ENCODE measurements at regions not wholly inside any gene's neighbourhood (a gene's known extent, or its start where the extent isn't known, plus 50 kb on each side); places are given as distances from the start of the nearest gene placed in this dataset.

DNA sequence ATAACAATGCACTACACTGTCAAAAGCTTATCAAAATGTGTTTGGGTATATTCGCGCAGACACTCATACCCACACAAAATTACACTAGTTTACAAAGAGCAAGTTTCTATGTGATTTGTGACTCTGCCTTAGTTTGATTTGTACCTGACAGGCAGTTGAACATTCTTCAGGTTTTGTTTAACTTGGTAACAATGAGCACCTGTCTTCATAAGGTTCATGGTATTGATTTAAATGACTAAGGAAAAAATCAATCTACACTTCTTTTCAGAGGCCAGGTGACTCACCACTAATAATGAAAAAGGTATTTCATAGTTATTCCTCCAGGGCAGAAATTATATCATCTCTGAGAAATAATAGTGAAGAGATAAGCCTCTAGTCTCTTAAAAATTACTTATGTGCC is 1114.6 kb upstream of the AGA start:
- no peak for DNase-seq (ENCODE audit: low read depth in 2 of 2)

DNA sequence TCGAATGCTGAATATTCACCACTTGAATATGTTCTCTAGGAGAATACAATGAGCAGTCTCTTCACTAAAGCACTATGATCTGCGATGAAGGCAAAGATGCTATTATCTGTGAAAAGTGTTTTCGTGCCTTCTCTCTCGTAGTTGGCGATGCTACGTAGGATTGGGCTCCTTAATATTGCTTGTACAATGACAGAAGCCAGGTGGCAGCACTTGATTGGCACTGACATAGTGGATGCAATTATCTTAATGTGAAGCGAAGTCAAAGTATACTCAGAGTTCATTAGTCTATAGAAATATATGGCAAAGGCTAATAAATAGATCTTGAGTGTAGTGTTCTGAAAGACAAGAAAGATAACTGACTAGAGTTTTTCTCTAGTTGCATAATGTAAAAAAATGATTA is 1135.7 kb upstream of the AGA start:
- no peak for DNase-seq (ENCODE audit: low read depth in 2 of 2)

DNA sequence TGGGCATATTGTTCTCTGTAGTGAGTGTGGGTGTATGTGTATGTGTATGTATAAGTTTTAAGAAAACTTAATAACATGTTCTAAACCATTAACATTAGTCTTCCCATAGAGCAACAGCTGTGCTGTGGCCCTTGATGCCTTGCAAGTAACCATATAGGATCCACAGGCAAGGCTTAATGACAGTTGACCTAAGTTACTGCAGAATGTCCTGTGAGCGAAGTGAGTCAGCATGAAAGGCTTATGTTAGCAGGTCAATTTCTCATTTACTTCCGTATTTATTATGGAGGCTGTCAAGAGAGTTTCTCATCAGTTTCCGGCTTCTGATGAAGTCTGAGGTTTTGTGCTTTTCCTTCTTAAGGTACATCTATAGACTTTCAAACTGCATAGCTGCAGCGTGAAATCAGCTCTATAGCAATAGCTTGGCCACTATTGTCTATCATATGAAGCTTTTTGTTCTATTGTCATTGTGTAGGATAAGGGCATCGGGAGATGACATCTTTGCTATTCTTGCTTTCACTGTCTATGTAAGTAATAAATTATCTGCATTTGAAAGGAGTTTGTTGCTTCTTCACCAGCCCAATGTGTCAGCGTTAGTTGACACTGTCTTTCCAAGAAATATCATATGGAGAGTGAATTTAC is 1153.4 kb upstream of the AGA start:
- no peak for DNase-seq (ENCODE audit: low read depth in 2 of 2)

DNA sequence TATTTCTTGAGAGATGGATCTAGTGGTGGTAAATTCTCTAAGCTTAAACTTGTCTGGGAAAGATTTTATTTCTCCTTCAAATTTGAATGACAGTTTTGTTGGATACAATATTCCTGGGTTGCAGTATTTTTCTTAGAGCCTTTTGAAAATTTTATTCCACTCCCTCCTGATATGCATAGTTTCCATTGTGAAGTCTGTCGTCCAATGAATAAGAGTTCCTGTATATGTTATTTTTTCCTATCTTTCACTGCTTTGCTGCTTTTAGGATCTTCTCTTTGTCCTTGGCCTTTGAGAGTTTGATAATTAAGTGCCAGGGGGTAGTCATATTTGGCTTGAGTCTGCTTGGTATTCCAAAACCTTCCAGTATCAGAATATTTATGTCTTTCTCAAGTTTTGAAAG is 1156.4 kb upstream of the AGA start:
- DNase-seq (ENCODE audit: low read depth in 2 of 2) = no peak

DNA sequence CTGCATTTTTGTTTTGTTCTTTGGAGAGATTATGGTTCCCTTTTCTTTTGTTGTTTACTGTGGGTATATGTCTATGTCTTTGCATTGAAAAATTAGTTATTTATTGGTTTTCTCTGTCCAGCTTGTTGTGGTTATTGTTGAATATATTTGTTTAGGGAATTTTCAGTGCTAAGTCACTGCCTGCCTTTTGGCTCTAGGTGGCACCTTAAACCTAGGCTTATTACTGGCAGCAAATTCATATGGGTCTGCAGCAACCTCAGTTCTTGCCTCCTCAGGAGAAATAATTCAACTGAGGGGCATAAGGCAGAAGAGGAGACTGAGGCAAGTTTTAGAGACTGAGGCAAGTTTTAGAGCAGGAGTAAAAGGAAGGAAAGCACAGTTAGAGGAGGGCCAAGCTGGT is 1157.3 kb upstream of the AGA start:
- no peak for DNase-seq (ENCODE audit: low read depth in 2 of 2)

DNA sequence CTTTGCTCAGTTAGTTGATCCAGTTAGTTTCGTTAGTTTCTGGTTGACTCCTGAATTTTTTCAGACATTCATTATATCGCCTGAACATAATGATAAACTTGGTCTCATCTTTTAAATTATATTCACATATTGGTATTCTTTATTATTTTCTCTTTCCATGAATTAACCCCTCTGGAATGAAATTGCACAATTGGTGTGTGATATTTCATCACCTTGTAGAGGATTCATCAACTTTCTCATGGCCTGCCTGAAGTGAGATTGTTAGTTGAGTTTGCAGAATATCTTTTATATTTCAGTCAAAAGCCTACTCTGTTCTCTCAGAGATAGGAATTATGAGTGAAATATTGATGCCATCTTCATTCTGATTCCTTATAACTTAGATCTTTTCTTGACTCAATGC is 1160.6 kb upstream of the AGA start:
- no peak for DNase-seq (ENCODE audit: low read depth in 2 of 2)

DNA sequence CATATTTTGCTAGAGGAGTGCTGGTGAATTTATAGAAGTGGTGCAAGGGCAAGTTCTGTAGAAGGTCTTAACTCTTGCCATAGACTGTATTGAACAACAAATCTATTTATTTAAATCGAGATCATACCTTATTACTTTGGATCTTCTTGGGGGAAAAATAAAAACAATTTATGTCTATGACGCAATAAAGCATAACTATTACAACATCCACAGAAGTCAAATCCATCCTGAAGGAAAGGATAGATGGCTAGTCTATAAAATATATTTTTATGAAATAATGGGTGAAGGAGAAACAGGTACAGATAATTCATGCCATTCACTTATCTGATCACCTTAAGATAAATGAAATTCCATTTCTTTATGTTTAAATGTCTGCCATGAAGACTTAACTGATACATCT is 1168.8 kb upstream of the AGA start:
- DNase-seq (ENCODE audit: low read depth in 2 of 2) = no peak

DNA sequence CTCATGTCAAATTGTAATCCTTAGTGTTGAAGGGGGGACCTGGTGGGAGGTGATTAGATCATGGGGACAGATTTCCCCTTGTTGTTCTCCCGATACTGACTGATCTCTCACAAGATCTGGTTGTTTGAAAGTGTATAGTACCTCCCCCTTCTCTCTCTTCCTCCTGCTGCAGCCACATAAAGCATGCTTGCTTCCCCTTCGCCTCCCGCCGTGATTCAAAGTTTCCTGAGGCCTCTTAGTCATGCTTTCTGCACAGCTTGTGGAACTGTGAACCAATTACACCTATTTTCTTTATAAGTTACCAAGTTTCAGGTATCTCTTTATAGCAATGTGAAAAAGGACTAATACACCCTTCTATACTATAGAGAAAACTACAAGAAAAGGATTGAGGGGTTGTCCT is 1170.5 kb upstream of the AGA start:
- no peak for DNase-seq (ENCODE audit: low read depth in 2 of 2)

DNA sequence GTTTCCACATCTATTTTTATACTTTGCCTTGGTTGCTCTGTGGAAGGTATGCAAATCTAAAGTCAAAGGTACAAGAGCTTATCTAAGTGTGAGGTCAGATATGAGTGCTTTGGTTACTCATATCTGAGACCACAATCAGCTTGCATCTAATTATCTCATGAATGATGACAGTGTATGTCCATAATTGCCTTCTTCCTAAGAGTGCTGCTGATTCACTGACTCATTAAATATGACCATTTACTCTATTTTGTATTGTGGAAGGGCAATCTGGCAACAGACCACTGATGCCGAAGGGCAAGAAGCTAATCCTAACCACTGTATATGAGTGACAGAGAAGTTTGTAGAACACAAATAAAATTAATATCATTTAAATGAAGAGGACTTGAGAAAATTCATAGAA is 1190.2 kb upstream of the AGA start:
- DNase-seq (ENCODE audit: low read depth in 2 of 2) = no peak

DNA sequence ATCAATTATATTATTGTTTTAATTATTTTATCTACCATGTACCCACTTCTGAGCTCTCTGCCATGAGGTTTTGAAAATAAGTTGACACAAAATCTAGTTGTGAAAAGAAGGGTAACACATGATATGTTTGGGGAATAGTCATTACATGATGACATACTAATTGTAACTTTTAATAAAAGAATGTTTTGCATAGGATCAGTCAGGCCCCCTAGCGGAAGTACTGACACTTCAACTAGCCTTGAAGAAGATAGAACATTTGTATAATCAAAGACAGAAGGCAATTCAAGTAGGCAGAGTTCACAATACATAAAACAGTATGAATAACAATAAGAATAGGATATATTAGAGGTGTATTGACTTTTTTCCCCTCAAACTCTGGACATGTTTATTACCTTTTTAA is 1191.0 kb upstream of the AGA start:
- no peak for DNase-seq (ENCODE audit: low read depth in 2 of 2)

DNA sequence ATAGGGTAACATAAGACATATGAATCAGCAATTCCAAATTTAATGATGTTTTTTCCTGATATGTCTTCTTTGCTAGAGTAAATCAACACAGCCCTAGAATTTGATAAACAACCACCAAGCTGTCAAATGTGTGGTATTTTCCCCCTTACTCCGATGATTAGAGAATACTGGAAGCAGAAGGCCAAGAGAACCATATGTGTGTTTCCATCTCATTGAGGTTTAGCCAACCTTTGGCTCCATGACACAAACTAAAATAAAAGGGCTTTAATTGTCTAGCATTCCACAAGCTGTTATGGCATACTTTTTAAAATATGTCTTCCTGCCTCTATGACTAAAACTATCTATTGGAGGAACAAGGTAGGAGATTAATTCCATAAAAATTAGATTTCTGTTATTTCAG is 1222.4 kb upstream of the AGA start:
- no peak for DNase-seq (ENCODE audit: low read depth in 2 of 2)

DNA sequence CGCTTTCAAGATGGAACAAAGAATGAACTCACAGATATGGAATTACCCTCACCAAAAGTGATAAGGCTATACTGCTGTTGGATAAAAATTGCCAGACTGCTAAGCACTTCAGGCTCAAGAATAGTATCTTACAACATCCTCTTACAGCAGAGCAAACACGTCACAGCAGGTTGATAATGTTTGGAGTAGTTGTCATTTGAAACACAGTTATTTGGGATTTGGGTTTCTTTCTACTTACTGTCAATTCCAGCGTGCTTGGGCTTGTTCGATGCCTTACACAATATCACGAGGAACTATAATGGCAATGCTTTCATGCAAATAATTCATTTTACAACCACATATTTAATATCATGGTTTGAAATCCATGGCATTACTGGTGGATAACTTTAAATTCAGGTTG is 1223.7 kb upstream of the AGA start:
- DNase-seq (ENCODE audit: low read depth in 2 of 2) = no peak

DNA sequence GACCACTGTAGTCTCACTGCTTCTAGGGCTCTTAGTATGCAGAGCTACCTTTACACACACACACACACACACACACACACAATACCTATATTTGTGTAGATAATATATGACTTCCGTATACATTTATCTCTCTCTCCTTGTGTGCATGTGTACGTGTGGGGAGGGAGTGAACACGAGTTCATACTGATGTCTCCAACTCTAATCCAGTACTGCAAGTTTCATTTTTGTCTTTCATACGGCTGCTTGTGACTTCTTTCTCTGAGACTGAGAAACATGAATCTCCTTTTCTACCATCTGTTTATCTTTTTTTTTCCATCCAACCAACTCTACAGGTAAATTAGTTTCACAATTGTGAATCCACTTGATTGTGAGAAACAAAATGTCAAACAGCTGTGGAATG is 1229.5 kb upstream of the AGA start:
- DNase-seq (ENCODE audit: low read depth in 2 of 2) = no peak

DNA sequence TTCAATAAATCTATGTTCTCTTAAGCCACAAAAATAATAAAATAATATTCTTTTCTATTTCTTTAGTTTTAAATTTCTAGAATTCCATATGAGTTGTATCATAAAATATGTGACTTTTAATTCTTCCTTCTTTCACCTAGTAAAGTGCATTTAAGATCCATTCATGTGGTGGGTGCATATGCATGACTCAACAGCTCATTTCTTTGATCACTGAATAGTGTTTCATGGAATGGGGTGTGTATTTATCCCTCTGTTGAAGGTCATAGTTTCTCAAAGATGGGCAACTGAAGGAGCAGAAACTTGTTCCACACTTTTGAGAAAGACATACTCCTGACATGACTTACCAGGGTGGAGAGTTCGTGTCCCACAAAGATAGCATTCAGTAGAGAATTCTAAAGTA is 1230.3 kb upstream of the AGA start:
- no peak for DNase-seq (ENCODE audit: low read depth in 2 of 2)

DNA sequence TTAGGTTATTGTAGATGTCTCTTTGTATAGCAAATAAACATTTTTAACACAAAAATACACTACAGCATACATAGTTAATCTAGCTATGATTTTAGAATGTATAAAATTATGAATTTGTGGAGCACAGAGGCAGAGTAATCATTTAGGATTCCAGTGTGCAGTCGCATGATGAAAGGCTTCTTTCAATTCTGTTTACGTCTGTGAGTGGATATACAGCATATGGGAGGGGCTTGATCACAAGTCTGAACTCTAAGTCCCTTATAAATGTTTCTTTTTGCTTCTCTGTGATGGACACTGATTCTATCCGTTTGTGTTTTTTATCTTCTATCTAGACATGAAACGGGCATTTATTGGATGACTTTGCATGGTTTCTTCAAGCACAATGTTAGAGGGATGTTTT is 1239.6 kb upstream of the AGA start:
- DNase-seq (ENCODE audit: low read depth in 2 of 2) = no peak

DNA sequence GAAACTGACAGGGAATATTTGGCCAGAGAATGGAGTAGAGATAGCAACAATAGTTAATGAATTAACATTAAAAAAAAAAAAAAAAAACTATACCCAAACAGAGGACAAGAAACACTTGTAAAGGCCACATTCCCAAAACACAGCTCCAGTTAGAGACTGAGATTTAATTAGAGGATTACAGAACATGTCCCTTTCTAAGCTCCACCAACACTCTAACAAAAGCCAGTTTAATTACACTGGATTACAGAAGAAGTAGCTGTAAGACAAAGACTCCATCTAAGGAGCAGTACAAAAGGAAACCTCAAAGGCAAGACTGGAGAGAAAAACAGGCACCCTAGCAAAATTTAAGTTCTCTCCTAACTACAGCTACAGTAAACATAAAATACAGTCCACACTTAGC is 1247.7 kb upstream of the AGA start:
- DNase-seq (ENCODE audit: low read depth in 2 of 2) = no peak

DNA sequence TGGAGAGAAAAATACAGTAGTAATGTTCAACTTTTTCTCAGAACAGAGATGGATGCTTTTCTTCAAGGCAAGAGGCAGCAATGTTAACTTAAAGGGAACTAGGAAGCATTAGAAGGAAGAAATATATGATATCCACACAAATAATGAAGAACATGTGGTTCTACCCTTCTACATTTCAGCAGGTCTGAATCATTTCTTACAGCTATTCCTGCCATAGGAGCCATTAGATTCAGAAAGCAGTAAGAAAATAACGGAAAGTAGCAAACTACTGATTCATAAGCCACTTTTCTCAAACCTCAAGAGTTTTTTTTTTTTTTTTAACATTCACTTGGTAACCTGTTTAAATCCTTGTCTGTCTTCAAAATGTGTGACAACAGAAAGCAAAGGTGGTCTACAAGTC is 1251.6 kb upstream of the AGA start:
- DNase-seq (ENCODE audit: low read depth in 2 of 2) = no peak

DNA sequence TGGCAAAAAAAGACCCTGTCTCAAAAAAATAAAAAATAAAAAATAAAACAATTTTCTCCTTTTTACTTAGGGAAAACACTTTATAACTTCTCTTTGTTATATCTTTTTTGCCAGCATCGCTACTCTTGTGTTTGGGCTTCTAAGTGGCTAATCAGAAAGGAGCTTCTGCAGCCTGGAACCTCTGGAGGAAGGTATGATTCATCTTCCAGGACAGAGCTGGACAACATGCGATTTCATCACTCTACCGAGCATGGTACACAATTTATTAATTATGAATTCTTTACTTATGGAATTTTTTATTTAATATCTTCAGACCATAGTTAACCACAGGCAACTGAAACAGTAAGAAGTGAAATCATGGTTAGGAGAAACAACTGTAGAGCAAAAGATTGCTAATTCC is 1254.3 kb upstream of the AGA start:
- no peak for DNase-seq (ENCODE audit: low read depth in 2 of 2)

DNA sequence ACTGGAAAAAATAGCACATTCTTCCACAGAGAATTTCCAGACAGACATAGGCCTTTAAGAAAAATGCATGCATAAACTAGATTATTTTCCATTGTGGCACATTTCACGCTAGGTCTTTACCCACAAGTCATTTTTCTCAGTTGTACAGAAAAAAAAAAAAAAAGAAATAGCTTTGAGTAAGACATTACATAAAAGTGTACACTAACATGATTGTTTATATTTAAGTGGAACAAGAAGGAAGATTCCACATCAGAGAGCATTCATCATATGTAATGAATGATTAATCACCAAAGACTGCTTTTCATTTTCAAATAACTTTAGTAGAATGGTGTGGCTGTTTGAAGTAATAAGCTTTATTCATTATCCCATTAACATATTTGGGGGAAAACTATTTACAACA is 1270.2 kb upstream of the AGA start:
- no peak for DNase-seq (ENCODE audit: low read depth in 2 of 2)

DNA sequence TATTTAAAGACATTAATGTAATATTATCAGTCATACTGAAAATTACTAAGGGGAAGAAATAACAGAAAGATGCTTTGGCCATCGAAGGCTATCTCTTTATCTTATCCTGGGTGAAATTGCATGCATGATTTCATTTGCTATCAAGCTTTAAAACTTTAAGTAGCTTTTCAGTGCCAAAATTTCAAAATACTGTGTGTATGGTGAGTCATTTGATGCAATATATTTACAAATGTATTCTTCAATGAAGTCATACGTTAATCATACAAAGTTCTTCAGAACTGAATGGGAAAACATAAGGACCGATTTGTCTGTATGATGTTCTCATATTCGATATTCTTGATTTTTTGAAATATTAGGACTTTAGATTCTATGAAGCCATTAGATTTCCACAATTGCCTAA is 1295.8 kb upstream of the AGA start:
- no peak for DNase-seq (ENCODE audit: low read depth in 2 of 2)

DNA sequence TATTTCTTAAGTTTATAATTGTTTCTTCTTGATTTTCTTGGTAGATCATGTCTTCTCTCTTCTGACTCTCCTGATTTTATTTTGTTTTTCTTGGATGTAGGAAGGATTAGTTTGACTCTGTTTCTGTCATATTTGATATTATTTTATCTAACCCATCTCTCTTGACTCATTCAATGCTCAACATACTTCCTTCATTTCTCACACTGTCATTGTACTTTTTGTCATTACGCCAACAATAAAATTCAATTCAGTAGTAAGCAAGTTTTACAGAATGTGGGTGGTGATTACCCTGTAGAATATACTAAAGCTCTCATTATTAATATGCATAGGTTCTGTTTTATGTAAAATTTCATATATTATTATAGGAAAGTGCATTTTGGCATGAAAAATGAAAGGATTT is 1303.0 kb upstream of the AGA start:
- DNase-seq (ENCODE audit: low read depth in 2 of 2) = no peak

DNA sequence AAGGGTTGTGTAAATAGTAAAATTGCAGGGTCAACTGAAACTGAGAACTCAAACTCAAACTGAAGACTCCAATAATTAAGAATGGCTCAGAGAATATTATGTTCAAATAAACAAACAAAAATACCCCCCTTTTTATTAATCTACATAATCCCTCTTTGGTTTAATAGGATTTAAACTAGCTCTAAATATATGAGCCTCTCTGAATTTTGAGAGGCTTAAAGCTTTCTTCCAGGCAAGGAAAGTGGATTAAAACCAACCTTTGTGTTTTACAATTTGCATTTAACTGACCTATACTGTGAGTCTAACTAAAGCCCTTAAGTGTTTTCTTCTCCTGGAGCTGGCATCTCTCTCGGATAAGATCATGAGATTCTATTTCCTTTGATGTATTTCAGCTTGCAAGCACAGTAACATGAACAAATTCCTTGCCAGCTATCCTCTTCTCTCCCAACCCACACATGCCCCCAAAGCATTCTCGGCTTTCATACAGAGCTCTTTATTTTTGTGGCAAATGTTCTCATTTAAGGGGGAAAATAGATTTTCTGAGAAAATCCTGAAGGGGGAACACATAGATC is 1310.8 kb upstream of the AGA start:
- DNase-seq (ENCODE audit: low read depth in 2 of 2) = no peak

DNA sequence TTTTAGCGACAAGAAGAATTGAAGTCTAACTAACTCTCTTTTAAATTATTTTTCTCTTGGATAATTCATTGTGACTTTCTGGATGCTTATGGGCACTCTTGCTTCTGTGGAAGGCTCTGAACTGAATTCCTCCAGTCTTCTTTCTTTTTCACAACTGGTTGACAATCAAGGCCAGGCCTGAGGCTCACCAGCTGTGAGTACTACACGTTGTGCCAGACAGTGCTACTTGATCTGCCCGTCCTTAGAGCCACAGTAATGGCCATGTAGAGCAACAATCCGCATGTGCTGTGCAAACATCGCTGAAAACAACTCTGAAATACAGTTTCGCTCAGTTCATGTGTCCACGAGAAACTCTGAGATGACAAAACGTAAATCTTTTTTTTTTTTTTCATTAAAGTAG is 1336.3 kb upstream of the AGA start:
- DNase-seq (ENCODE audit: low read depth in 2 of 2) = no peak

DNA sequence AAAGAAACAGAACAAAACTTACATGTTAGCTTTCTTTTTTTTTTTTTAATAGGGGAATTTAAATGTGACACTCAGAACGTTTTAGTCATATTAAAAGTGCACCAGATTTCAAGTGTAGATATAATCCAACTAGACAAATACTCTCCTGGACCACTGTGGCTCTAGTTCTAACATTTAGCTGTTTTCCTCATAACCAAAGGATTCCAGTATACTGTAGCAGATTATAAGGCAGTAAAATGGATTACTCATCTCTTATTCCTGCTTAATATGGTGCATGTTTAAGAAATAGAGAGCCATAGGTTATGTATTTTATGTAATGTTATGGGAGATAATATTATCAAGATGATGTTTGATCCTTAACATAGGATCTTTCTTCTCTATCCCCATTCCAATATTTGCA is 1339.5 kb upstream of the AGA start:
- no peak for DNase-seq (ENCODE audit: low read depth in 2 of 2)

Data from stimulated activated CD8-positive, alpha-beta memory T cell treated with anti-CD3 and anti-CD28 coated beads, Interleukin-7, amount 100 ng/mL, for 1 hour (primary cell).